Caco-2 (cell line): ENCODE measurements at regions not wholly inside any gene's neighbourhood (a gene's known extent, or its start where the extent isn't known, plus 50 kb on each side); places are given as distances from the start of the nearest gene placed in this dataset.

ENCODE experiments used
- BruUV-seq: library from RNA; stranded (reverse); fragments of 400-500 nt; replicated peaks from 2 replicates; lab custom pipeline; 2021; lab: Mats Ljungman, UMichigan
- CTCF ChIA-PET: fragments of 300-600 bp; sonication (Branson Sonifier 250); formaldehyde crosslinking; loops from one replicate; lab custom pipeline; 2022; ENCODE audit warnings: antibody characterized with exemption; lab: Charles Lee
- POLR2A ChIA-PET: fragments of 300-600 bp; sonication (Branson Sonifier 250); formaldehyde crosslinking; loops from one replicate; lab custom pipeline; 2022; ENCODE audit warnings: antibody characterized with exemption; lab: Charles Lee
- DNase-seq, 2 experiments: peaks; one replicate each; pipeline versions ENCODE4 v3.0.0 to v3.0.0-alpha.2; 2020 to 2022
- H3K27me3 ChIP-seq: replicated peaks from 2 replicates; pipeline ENCODE4 v1.6.0; 2011; ENCODE audit warnings: low read length; ENCODE audit not compliant: control insufficient read depth, insufficient read depth
- H3K36me3 ChIP-seq: 2 replicates; pipeline ENCODE4 v1.5.1; 2011; ENCODE audit warnings: low read length; ENCODE audit not compliant: control insufficient read depth, insufficient read depth
- H3K4me1 ChIP-seq: fragments of 250-450 bp; sonication (Bioruptor Pico); 2 replicates; pipeline ENCODE4 v1.5.1; 2020; ENCODE audit warnings: mild to moderate bottlenecking
- H3K4me3 ChIP-seq: 2 replicates; pipeline ENCODE4 v1.5.1; 2011; ENCODE audit warnings: low read depth, mild to moderate bottlenecking, control low read depth, low read length
- H3K9me3 ChIP-seq: fragments of 250-450 bp; sonication (Bioruptor Pico); 2 replicates; pipeline ENCODE4 v1.5.1; 2020; ENCODE audit warnings: mild to moderate bottlenecking, moderate library complexity
- H3K27ac Mint-ChIP-seq: one replicate; pipeline ENCODE4 v1.8.0; 2022; ENCODE audit warnings: mixed read lengths; ENCODE audit not compliant: unreplicated experiment
- H3K27me3 Mint-ChIP-seq: one replicate; pipeline ENCODE4 v1.8.0; 2022; ENCODE audit warnings: mixed read lengths; ENCODE audit not compliant: insufficient read depth, unreplicated experiment
- H3K36me3 Mint-ChIP-seq: one replicate; pipeline ENCODE4 v1.8.0; 2022; ENCODE audit warnings: mild to moderate bottlenecking, mixed read lengths; ENCODE audit not compliant: insufficient read depth, unreplicated experiment
- H3K4me1 Mint-ChIP-seq: one replicate; pipeline ENCODE4 v1.8.0; 2022; ENCODE audit warnings: low read depth, mixed read lengths; ENCODE audit not compliant: unreplicated experiment
- H3K4me3 Mint-ChIP-seq: one replicate; pipeline ENCODE4 v1.8.0; 2022; ENCODE audit warnings: mild to moderate bottlenecking, moderate library complexity, mixed read lengths; ENCODE audit not compliant: unreplicated experiment
- H3K9me3 Mint-ChIP-seq: one replicate; pipeline ENCODE4 v1.8.0; 2022; ENCODE audit warnings: mixed read lengths; ENCODE audit not compliant: unreplicated experiment
- CTCF ChIP-seq, 2 experiments: fragments of 200-600 bp in 1 of 2; IDR thresholded peaks; 1 replicate in 1 of 2; 2 replicates in 1 of 2; pipeline versions ENCODE4 v1.5.1 to v1.8.0; 2011 to 2022; ENCODE audit warnings: antibody characterized with exemption in 1 of 2, control low read depth in 1 of 2, inconsistent platforms in 1 of 2, low read depth in 1 of 2, low read length in 1 of 2, mild to moderate bottlenecking in 1 of 2, moderate library complexity in 1 of 2; ENCODE audit not compliant: insufficient read depth in 1 of 2, severe bottlenecking in 1 of 2, unreplicated experiment in 1 of 2
- intact Hi-C: fragments of 100-400 bp; cut with micrococcal nuclease; formaldehyde crosslinking; loops from one replicate; pipeline ENCODE4 v1.10.0; 2022; ENCODE audit not compliant: unreplicated experiment

DNA sequence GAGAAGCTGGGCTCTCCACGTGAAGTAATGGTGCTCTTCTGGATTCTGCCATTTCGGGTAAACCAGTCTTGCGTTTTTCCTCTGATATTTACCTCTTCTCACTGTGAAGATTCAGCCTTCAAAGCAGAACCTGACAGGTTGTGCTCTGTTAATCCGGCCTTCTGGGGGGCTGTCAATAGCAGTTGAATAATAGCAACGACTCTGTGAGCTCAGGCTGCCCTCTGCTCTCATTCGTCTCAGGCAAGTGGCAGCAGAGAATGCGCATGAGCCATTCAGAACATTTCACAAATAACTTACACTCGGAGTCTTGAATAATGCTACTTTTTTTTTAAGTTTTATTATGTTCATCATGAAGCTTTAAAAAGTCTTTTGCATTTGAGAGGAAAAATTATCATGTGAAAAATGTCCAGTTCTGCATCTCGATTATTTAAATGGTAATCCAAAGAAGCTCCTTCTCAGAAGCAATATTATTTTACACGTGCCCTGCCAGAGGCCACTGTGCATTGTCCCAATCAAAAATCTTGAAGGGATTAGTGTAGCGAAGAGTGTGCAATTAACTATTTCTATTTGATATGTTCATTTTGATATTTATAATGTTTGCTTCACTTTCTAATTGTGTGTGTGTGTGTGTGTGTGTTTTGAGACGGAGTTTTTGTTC is 354.2 kb upstream of the FAT1 start:
- DNase-seq, result no peak
- no peaks in the 10 kb centered on the region for H3K4me1 Mint-ChIP-seq
- no peak overlapping the region for H3K4me3 Mint-ChIP-seq
- intact Hi-C loops, result no loop called here
- no TSS peak for BruUV-seq
- H3K36me3 Mint-ChIP-seq, result no peaks in the 10 kb centered on the region
- Histone ChIP-seq H3K4me3 (no peak overlapping the region), H3K4me1 (no peaks in the 10 kb centered on the region), H3K9me3 (no peaks in the 10 kb centered on the region), H3K27me3 (no peaks in the 10 kb centered on the region; the same call in 1 of the 2 replicates), H3K36me3 (no peaks in the 10 kb centered on the region)
- peaks cover 8% of the 10 kb centered on the region for H3K27me3 Mint-ChIP-seq
- POLR2A ChIA-PET, result no interaction called here
- CTCF ChIA-PET, result no interaction called here
- H3K27ac Mint-ChIP-seq, result no peak overlapping the region
- no peaks in the 10 kb centered on the region for H3K9me3 Mint-ChIP-seq
- no peak for TF ChIP-seq CTCF (IDR thresholded peaks at IDR 0.05; ENCODE audit: insufficient read depth in 1 of 2, low read depth in 1 of 2, low read length in 1 of 2, severe bottlenecking in 1 of 2, unreplicated experiment in 1 of 2)

- H3K9me3 Mint-ChIP-seq, result no peaks in the 10 kb centered on the region
- intact Hi-C loops, result no loop called here
- no peaks in the 10 kb centered on the region for H3K36me3 Mint-ChIP-seq
- no peak for DNase-seq
- no peak for TF ChIP-seq CTCF (IDR thresholded peaks at IDR 0.05; ENCODE audit: insufficient read depth in 1 of 2, low read depth in 1 of 2, low read length in 1 of 2, severe bottlenecking in 1 of 2, unreplicated experiment in 1 of 2)
- no peaks in the 10 kb centered on the region for H3K4me1 ChIP-seq
- CTCF ChIA-PET, result no interaction called here
- H3K27me3 Mint-ChIP-seq, result peaks cover 2% of the 10 kb centered on the region
- no peak overlapping the region for H3K27ac Mint-ChIP-seq
- H3K9me3 ChIP-seq, result no peaks in the 10 kb centered on the region
- BruUV-seq, result no TSS peak
- H3K4me3 ChIP-seq, result no peak overlapping the region
- H3K36me3 ChIP-seq, result no peaks in the 10 kb centered on the region
- no peak overlapping the region for H3K4me3 Mint-ChIP-seq
- POLR2A ChIA-PET, result no interaction called here
- no peaks in the 10 kb centered on the region for H3K4me1 Mint-ChIP-seq
- no peaks in the 10 kb centered on the region for H3K27me3 ChIP-seq
Observed at GRCh38 chr4:187084701-187085100, 361.0 kb upstream of the FAT1 start.

DNA sequence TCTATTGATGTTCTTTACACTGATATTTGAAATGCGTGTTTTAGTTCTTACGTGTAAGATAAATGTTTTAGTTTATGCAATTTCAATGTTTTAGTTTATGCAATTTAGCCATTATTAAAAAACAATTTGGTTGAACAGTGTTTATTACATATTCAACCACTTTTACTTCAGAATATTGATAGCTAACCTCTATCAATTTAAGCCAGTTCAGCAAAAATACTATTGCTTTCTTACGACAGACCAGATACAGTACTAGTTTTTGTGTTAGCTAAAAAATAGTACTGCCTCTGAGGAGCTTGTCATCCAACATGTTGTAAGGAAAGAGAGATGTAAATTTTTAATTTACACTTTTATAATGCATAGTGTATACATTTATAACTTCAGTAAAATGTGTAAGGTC is 361.7 kb upstream of the FAT1 start:
- CTCF ChIA-PET, result no interaction called here
- Mint-ChIP-seq H3K4me1 (no peaks in the 10 kb centered on the region), H3K4me3 (no peak overlapping the region), H3K27ac (no peak overlapping the region), H3K9me3 (no peaks in the 10 kb centered on the region), H3K36me3 (no peaks in the 10 kb centered on the region), H3K27me3 (peaks cover 2% of the 10 kb centered on the region)
- Histone ChIP-seq H3K36me3 (no peaks in the 10 kb centered on the region), H3K4me3 (no peak overlapping the region), H3K9me3 (no peaks in the 10 kb centered on the region), H3K27me3 (no peaks in the 10 kb centered on the region), H3K4me1 (no peaks in the 10 kb centered on the region)
- no peak for TF ChIP-seq CTCF (IDR thresholded peaks at IDR 0.05; ENCODE audit: insufficient read depth in 1 of 2, low read depth in 1 of 2, low read length in 1 of 2, severe bottlenecking in 1 of 2, unreplicated experiment in 1 of 2)
- intact Hi-C loops, result no loop called here
- no peak for DNase-seq
- POLR2A ChIA-PET, result no interaction called here
- BruUV-seq, result no TSS peak
